ENCODE measurements at regions not wholly inside any gene's neighbourhood (a gene's known extent, or its start where the extent isn't known, plus 50 kb on each side); places are given as distances from the start of the nearest gene placed in this dataset.

DNA sequence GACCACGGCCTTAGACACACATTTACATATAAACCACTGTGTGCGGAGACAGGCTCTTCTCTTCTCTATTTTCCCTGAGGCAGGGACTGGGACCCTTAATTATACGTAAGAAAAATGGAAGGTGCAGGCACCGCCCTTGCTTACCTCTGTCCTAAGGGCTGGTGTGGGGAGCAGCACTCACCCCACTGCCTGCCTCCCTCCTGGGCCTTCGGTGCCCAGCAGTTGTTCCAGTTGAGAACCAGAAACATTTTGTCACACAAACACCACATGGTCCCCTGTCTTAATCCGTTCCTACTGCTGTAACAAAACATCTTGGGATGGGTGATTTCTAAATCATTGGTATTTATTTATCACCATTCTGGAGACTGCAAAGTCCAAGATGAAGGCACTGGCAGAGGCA, 192.7 kb upstream of the DIO3 start:
- TF ChIP-seq POLR2AphosphoS5 (IDR thresholded peaks at IDR 0.05; ENCODE audit: low read depth) (no peak), STAT1 (IDR thresholded peaks at IDR 0.05; ENCODE audit: unreplicated experiment) (no peak), CREB1 (CRISPR knock-in tag; IDR thresholded peaks at IDR 0.05; ENCODE audit: low read depth) (no peak), EZH2 (IDR thresholded peaks at IDR 0.05; ENCODE audit: low read depth, unreplicated experiment) (no peak), JUNB (IDR thresholded peaks at IDR 0.05; ENCODE audit: unreplicated experiment) (no peak), EZH2phosphoT487 (IDR thresholded peaks at IDR 0.05; ENCODE audit: unreplicated experiment) (no peak), ZNF331 (CRISPR knock-in tag; IDR thresholded peaks at IDR 0.05; ENCODE audit: low read depth) (no peak), NANOG (IDR thresholded peaks at IDR 0.05; ENCODE audit: borderline replicate concordance) (no peak)
- TF ChIP-seq, protein P1, sequence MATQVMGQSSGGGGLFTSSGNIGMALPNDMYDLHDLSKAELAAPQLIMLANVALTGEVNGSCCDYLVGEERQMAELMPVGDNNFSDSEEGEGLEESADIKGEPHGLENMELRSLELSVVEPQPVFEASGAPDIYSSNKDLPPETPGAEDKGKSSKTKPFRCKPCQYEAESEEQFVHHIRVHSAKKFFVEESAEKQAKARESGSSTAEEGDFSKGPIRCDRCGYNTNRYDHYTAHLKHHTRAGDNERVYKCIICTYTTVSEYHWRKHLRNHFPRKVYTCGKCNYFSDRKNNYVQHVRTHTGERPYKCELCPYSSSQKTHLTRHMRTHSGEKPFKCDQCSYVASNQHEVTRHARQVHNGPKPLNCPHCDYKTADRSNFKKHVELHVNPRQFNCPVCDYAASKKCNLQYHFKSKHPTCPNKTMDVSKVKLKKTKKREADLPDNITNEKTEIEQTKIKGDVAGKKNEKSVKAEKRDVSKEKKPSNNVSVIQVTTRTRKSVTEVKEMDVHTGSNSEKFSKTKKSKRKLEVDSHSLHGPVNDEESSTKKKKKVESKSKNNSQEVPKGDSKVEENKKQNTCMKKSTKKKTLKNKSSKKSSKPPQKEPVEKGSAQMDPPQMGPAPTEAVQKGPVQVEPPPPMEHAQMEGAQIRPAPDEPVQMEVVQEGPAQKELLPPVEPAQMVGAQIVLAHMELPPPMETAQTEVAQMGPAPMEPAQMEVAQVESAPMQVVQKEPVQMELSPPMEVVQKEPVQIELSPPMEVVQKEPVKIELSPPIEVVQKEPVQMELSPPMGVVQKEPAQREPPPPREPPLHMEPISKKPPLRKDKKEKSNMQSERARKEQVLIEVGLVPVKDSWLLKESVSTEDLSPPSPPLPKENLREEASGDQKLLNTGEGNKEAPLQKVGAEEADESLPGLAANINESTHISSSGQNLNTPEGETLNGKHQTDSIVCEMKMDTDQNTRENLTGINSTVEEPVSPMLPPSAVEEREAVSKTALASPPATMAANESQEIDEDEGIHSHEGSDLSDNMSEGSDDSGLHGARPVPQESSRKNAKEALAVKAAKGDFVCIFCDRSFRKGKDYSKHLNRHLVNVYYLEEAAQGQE (IDR thresholded peaks at IDR 0.05; ENCODE audit: unreplicated experiment) = no peak
- TF ChIP-seq, protein P2, sequence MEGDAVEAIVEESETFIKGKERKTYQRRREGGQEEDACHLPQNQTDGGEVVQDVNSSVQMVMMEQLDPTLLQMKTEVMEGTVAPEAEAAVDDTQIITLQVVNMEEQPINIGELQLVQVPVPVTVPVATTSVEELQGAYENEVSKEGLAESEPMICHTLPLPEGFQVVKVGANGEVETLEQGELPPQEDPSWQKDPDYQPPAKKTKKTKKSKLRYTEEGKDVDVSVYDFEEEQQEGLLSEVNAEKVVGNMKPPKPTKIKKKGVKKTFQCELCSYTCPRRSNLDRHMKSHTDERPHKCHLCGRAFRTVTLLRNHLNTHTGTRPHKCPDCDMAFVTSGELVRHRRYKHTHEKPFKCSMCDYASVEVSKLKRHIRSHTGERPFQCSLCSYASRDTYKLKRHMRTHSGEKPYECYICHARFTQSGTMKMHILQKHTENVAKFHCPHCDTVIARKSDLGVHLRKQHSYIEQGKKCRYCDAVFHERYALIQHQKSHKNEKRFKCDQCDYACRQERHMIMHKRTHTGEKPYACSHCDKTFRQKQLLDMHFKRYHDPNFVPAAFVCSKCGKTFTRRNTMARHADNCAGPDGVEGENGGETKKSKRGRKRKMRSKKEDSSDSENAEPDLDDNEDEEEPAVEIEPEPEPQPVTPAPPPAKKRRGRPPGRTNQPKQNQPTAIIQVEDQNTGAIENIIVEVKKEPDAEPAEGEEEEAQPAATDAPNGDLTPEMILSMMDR (conservative IDR thresholded peaks at IDR 0.05; ENCODE audit: low read depth in 2 of 2) = no peak
- TF ChIP-seq, protein P3, sequence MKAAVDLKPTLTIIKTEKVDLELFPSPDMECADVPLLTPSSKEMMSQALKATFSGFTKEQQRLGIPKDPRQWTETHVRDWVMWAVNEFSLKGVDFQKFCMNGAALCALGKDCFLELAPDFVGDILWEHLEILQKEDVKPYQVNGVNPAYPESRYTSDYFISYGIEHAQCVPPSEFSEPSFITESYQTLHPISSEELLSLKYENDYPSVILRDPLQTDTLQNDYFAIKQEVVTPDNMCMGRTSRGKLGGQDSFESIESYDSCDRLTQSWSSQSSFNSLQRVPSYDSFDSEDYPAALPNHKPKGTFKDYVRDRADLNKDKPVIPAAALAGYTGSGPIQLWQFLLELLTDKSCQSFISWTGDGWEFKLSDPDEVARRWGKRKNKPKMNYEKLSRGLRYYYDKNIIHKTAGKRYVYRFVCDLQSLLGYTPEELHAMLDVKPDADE (IDR thresholded peaks at IDR 0.05) = no peak
